ENCODE measurements at regions not wholly inside any gene's neighbourhood (a gene's known extent, or its start where the extent isn't known, plus 50 kb on each side); places are given as distances from the start of the nearest gene placed in this dataset.
"Not testable (repeated sequence)": the region's sequence is repeated elsewhere in the genome, so short reads cannot be mapped to it uniquely, and the experiment has no call there.

GRCh38 chr17:27105636-27106035 lies 188.3 kb upstream of the WSB1 start:
- no peaks in the 10 kb centered on the region for H3K79me1 ChIP-seq (ENCODE audit: low read length)
- no peak overlapping the region for H2BK5ac ChIP-seq (ENCODE audit: low read length)
- H3K56ac ChIP-seq (ENCODE audit: low read length) = no peak overlapping the region
- no peak for DNase-seq
- H3K4me3 ChIP-seq (ENCODE audit: low read length) = no peak overlapping the region
- H3K79me2 ChIP-seq (ENCODE audit: control insufficient read depth, insufficient read depth, low read length) = no peaks in the 10 kb centered on the region
- H3K27ac ChIP-seq (ENCODE audit: low read depth, low read length) = no peak overlapping the region
- H3K18ac ChIP-seq (ENCODE audit: low read length) = no peak overlapping the region
- H3K4ac ChIP-seq (ENCODE audit: low read depth, low read length) = no peak overlapping the region
- no peak overlapping the region for H4K8ac ChIP-seq (ENCODE audit: low read depth, low read length)
- WGBS (ENCODE audit: extremely low coverage, insufficient coverage, low lambda C conversion rate) = no CpG with 5 or more reads among the region's 3 CpGs
- no peak overlapping the region for H3K23ac ChIP-seq (ENCODE audit: low read length)
- no peak overlapping the region for H2BK15ac ChIP-seq (replicated peaks; ENCODE audit: low read depth)
- H3K4me1 ChIP-seq (ENCODE audit: control insufficient read depth, low read depth, low read length) = no peaks in the 10 kb centered on the region
- no peak overlapping the region for H3K4me2 ChIP-seq (ENCODE audit: low read length)
- no peaks in the 10 kb centered on the region for H3K27me3 ChIP-seq (ENCODE audit: insufficient read depth, low read length, poor library complexity)
- H2AK5ac ChIP-seq (ENCODE audit: low read length) = no peak overlapping the region
- H3K36me3 ChIP-seq (ENCODE audit: control insufficient read depth, insufficient read depth, low read length) = no peaks in the 10 kb centered on the region
- H3K9ac ChIP-seq (ENCODE audit: low read length) = no peak overlapping the region
- no peak overlapping the region for H4K5ac ChIP-seq (ENCODE audit: low read length)
- H2BK120ac ChIP-seq (ENCODE audit: low read depth, low read length) = no peak overlapping the region

GRCh38 chr17:27106347-27106981 lies 187.4 kb upstream of the WSB1 start:
- no CpG with 5 or more reads among the region's 2 CpGs for WGBS (ENCODE audit: extremely low coverage, insufficient coverage, low lambda C conversion rate)
- Histone ChIP-seq H3K27ac (ENCODE audit: low read depth, low read length) (no peak overlapping the region), H4K8ac (ENCODE audit: low read depth, low read length) (no peak overlapping the region), H3K79me1 (ENCODE audit: low read length) (no peaks in the 10 kb centered on the region), H3K4me2 (ENCODE audit: low read length) (no peak overlapping the region), H3K4ac (ENCODE audit: low read depth, low read length) (no peak overlapping the region), H2AK5ac (ENCODE audit: low read length) (no peak overlapping the region), H3K23ac (ENCODE audit: low read length) (no peak overlapping the region), H3K36me3 (ENCODE audit: control insufficient read depth, insufficient read depth, low read length) (no peaks in the 10 kb centered on the region), H3K18ac (ENCODE audit: low read length) (no peak overlapping the region), H3K56ac (ENCODE audit: low read length) (no peak overlapping the region), H4K5ac (ENCODE audit: low read length) (no peak overlapping the region), H3K79me2 (ENCODE audit: control insufficient read depth, insufficient read depth, low read length) (no peaks in the 10 kb centered on the region), H3K4me1 (ENCODE audit: control insufficient read depth, low read depth, low read length) (no peaks in the 10 kb centered on the region), H3K27me3 (ENCODE audit: insufficient read depth, low read length, poor library complexity) (no peaks in the 10 kb centered on the region), H3K9ac (ENCODE audit: low read length) (no peak overlapping the region), H3K4me3 (ENCODE audit: low read length) (no peak overlapping the region), H2BK120ac (ENCODE audit: low read depth, low read length) (no peak overlapping the region), H2BK15ac (replicated peaks; ENCODE audit: low read depth) (no peak overlapping the region), H2BK5ac (ENCODE audit: low read length) (no peak overlapping the region)
- DNase-seq = no peak

- no peaks in the 10 kb centered on the region for H3K27me3 ChIP-seq (ENCODE audit: insufficient read depth, low read length, poor library complexity)
- no peak overlapping the region for H4K8ac ChIP-seq (ENCODE audit: low read depth, low read length)
- no peaks in the 10 kb centered on the region for H3K79me2 ChIP-seq (ENCODE audit: control insufficient read depth, insufficient read depth, low read length)
- H3K9ac ChIP-seq (ENCODE audit: low read length) = no peak overlapping the region
- H2AK5ac ChIP-seq (ENCODE audit: low read length) = no peak overlapping the region
- H3K4me3 ChIP-seq (ENCODE audit: low read length) = no peak overlapping the region
- H2BK120ac ChIP-seq (ENCODE audit: low read depth, low read length) = no peak overlapping the region
- H4K5ac ChIP-seq (ENCODE audit: low read length) = no peak overlapping the region
- H3K18ac ChIP-seq (ENCODE audit: low read length) = no peak overlapping the region
- no peak for DNase-seq
- no peak overlapping the region for H2BK5ac ChIP-seq (ENCODE audit: low read length)
- H3K23ac ChIP-seq (ENCODE audit: low read length) = no peak overlapping the region
- no peaks in the 10 kb centered on the region for H3K4me1 ChIP-seq (ENCODE audit: control insufficient read depth, low read depth, low read length)
- no peak overlapping the region for H3K4ac ChIP-seq (ENCODE audit: low read depth, low read length)
- H3K4me2 ChIP-seq (ENCODE audit: low read length) = no peak overlapping the region
- H3K79me1 ChIP-seq (ENCODE audit: low read length) = no peaks in the 10 kb centered on the region
- WGBS (ENCODE audit: extremely low coverage, insufficient coverage, low lambda C conversion rate) = no CpG with 5 or more reads among the region's 2 CpGs
- no peaks in the 10 kb centered on the region for H3K36me3 ChIP-seq (ENCODE audit: control insufficient read depth, insufficient read depth, low read length)
- no peak overlapping the region for H3K56ac ChIP-seq (ENCODE audit: low read length)
- H2BK15ac ChIP-seq (replicated peaks; ENCODE audit: low read depth) = no peak overlapping the region
- no peak overlapping the region for H3K27ac ChIP-seq (ENCODE audit: low read depth, low read length)
Observed at GRCh38 chr17:27106982-27107360, 186.9 kb upstream of the WSB1 start.

GRCh38 chr17:27107386-27108328 lies 186.3 kb upstream of the WSB1 start:
- H3K4me3 ChIP-seq (ENCODE audit: low read length); H3K18ac ChIP-seq (ENCODE audit: low read length); H3K27me3 ChIP-seq (ENCODE audit: insufficient read depth, low read length, poor library complexity); H3K9ac ChIP-seq (ENCODE audit: low read length); H3K23ac ChIP-seq (ENCODE audit: low read length); H2BK5ac ChIP-seq (ENCODE audit: low read length); H3K79me1 ChIP-seq (ENCODE audit: low read length); H2BK120ac ChIP-seq (ENCODE audit: low read depth, low read length); H3K27ac ChIP-seq (ENCODE audit: low read depth, low read length); DNase-seq; H4K5ac ChIP-seq (ENCODE audit: low read length); H2BK15ac ChIP-seq (replicated peaks; ENCODE audit: low read depth); H3K4me2 ChIP-seq (ENCODE audit: low read length); H3K56ac ChIP-seq (ENCODE audit: low read length); H3K4me1 ChIP-seq (ENCODE audit: control insufficient read depth, low read depth, low read length); H3K36me3 ChIP-seq (ENCODE audit: control insufficient read depth, insufficient read depth, low read length); H4K8ac ChIP-seq (ENCODE audit: low read depth, low read length); H3K4ac ChIP-seq (ENCODE audit: low read depth, low read length); H3K79me2 ChIP-seq (ENCODE audit: control insufficient read depth, insufficient read depth, low read length); H2AK5ac ChIP-seq (ENCODE audit: low read length): not testable (repeated sequence)
- no CpG with 5 or more reads among the region's 2 CpGs for WGBS (ENCODE audit: extremely low coverage, insufficient coverage, low lambda C conversion rate)

GRCh38 chr17:27109346-27109745 lies 184.6 kb upstream of the WSB1 start:
- Histone ChIP-seq H3K27ac (ENCODE audit: low read depth, low read length) (no peak overlapping the region), H3K4me1 (ENCODE audit: control insufficient read depth, low read depth, low read length) (no peaks in the 10 kb centered on the region), H3K79me2 (ENCODE audit: control insufficient read depth, insufficient read depth, low read length) (no peaks in the 10 kb centered on the region), H4K5ac (ENCODE audit: low read length) (no peak overlapping the region), H3K56ac (ENCODE audit: low read length) (no peak overlapping the region), H2BK5ac (ENCODE audit: low read length) (no peak overlapping the region), H2BK120ac (ENCODE audit: low read depth, low read length) (no peak overlapping the region), H2BK15ac (replicated peaks; ENCODE audit: low read depth) (no peak overlapping the region), H3K4me3 (ENCODE audit: low read length) (no peak overlapping the region), H3K18ac (ENCODE audit: low read length) (no peak overlapping the region), H3K4me2 (ENCODE audit: low read length) (no peak overlapping the region), H3K23ac (ENCODE audit: low read length) (no peak overlapping the region), H2AK5ac (ENCODE audit: low read length) (no peak overlapping the region), H3K27me3 (ENCODE audit: insufficient read depth, low read length, poor library complexity) (no peaks in the 10 kb centered on the region), H3K9ac (ENCODE audit: low read length) (no peak overlapping the region), H4K8ac (ENCODE audit: low read depth, low read length) (no peak overlapping the region), H3K36me3 (ENCODE audit: control insufficient read depth, insufficient read depth, low read length) (no peaks in the 10 kb centered on the region), H3K4ac (ENCODE audit: low read depth, low read length) (no peak overlapping the region), H3K79me1 (ENCODE audit: low read length) (no peaks in the 10 kb centered on the region)
- DNase-seq = no peak
